ENCODE measurements at regions not wholly inside any gene's neighbourhood (a gene's known extent, or its start where the extent isn't known, plus 50 kb on each side); places are given as distances from the start of the nearest gene placed in this dataset.
"Not testable (repeated sequence)": the region's sequence is repeated elsewhere in the genome, so short reads cannot be mapped to it uniquely, and the experiment has no call there.

- Histone ChIP-seq H3K27ac (replicated peaks; ENCODE audit: low read length) (no peak overlapping the region), H2BK15ac (ENCODE audit: low read length) (no peak overlapping the region), H3K4me1 (ENCODE audit: control insufficient read depth in 2 of 2, insufficient read depth in 1 of 2, low read depth in 1 of 2, low read length in 2 of 2) (no peaks in the 10 kb centered on the region), H3K14ac (ENCODE audit: low read length) (no peak overlapping the region), H2AK5ac (ENCODE audit: low read depth, low read length) (no peak overlapping the region), H4K8ac (ENCODE audit: low read depth, low read length) (no peak overlapping the region), H3K79me1 (ENCODE audit: low read depth, low read length) (no peaks in the 10 kb centered on the region), H2AFZ (ENCODE audit: low read length) (no peak overlapping the region), H3K18ac (ENCODE audit: low read length) (no peak overlapping the region), H4K91ac (ENCODE audit: low read depth, low read length, poor library complexity) (no peak overlapping the region), H3K4ac (ENCODE audit: low read length) (no peak overlapping the region), H2BK5ac (ENCODE audit: low read length) (no peak overlapping the region), H3K23ac (ENCODE audit: low read depth, low read length, poor library complexity) (no peak overlapping the region), H2BK12ac (ENCODE audit: low read length) (no peak overlapping the region), H3K9me3 (replicated peaks in 1 of 2; ENCODE audit: control insufficient read depth in 2 of 2, insufficient read depth in 1 of 2, low read depth in 1 of 2, low read length in 2 of 2) (peaks cover 2 to 3% of the 10 kb centered on the region in 2 donors), H3K4me3 (ENCODE audit: low read length in 2 of 2) (no peak overlapping the region), H3K27me3 (ENCODE audit: control insufficient read depth in 3 of 3, insufficient read depth in 3 of 3, low read depth in 1 of 3, low read length in 3 of 3) (peaks cover 0 to 3% (median 0%) of the 10 kb centered on the region in 3 experiments), H3K4me2 (ENCODE audit: insufficient read depth, low read length, poor library complexity, severe bottlenecking) (no peak overlapping the region), H3K36me3 (replicated peaks in 1 of 2; ENCODE audit: control insufficient read depth in 2 of 2, insufficient read depth in 2 of 2, low read length in 2 of 2) (no peaks in the 10 kb centered on the region), H3K9ac (ENCODE audit: low read depth, low read length, poor library complexity) (no peak overlapping the region), H2BK120ac (ENCODE audit: low read depth, low read length) (no peak overlapping the region)
- WGBS, 2 donors (ENCODE audit: extremely low coverage in 2 of 2, insufficient read length in 2 of 2, insufficient replicate concordance in 1 of 2): no CpG with 5 or more reads among the region's 17 CpGs
- no peak for DNase-seq (ENCODE audit: low spot score)
These were observed 161.0 kb downstream of the TEX36 start for GRCh38 chr10:125521721-125522680.

GRCh38 chr10:125520968-125521367 is 162.0 kb downstream of the TEX36 start:
- no peak for DNase-seq (ENCODE audit: low spot score)
- no peak overlapping the region for H3K27ac ChIP-seq (replicated peaks; ENCODE audit: low read length)
- no peak overlapping the region for H3K4me2 ChIP-seq (ENCODE audit: insufficient read depth, low read length, poor library complexity, severe bottlenecking)
- H2BK5ac ChIP-seq (ENCODE audit: low read length): no peak overlapping the region
- peaks cover 2 to 3% of the 10 kb centered on the region in 2 donors for H3K9me3 ChIP-seq (replicated peaks in 1 of 2; ENCODE audit: control insufficient read depth in 2 of 2, insufficient read depth in 1 of 2, low read depth in 1 of 2, low read length in 2 of 2)
- no peaks in the 10 kb centered on the region for H3K79me1 ChIP-seq (ENCODE audit: low read depth, low read length)
- no CpG with 5 or more reads among the region's 3 CpGs for WGBS, 2 donors (ENCODE audit: extremely low coverage in 2 of 2, insufficient read length in 2 of 2, insufficient replicate concordance in 1 of 2)
- no peak overlapping the region for H2AK5ac ChIP-seq (ENCODE audit: low read depth, low read length)
- H4K8ac ChIP-seq (ENCODE audit: low read depth, low read length): no peak overlapping the region
- H3K18ac ChIP-seq (ENCODE audit: low read length): no peak overlapping the region
- H4K91ac ChIP-seq (ENCODE audit: low read depth, low read length, poor library complexity): no peak overlapping the region
- no peak overlapping the region for H3K4ac ChIP-seq (ENCODE audit: low read length)
- H3K14ac ChIP-seq (ENCODE audit: low read length): no peak overlapping the region
- H3K4me3 ChIP-seq (ENCODE audit: low read length in 2 of 2): no peak overlapping the region
- H3K23ac ChIP-seq (ENCODE audit: low read depth, low read length, poor library complexity): no peak overlapping the region
- H3K4me1 ChIP-seq (ENCODE audit: control insufficient read depth in 2 of 2, insufficient read depth in 1 of 2, low read depth in 1 of 2, low read length in 2 of 2): no peaks in the 10 kb centered on the region
- H2BK120ac ChIP-seq (ENCODE audit: low read depth, low read length): no peak overlapping the region
- H2BK12ac ChIP-seq (ENCODE audit: low read length): no peak overlapping the region
- no peak overlapping the region for H2AFZ ChIP-seq (ENCODE audit: low read length)
- peaks cover 0 to 3% (median 0%) of the 10 kb centered on the region in 3 experiments for H3K27me3 ChIP-seq (ENCODE audit: control insufficient read depth in 3 of 3, insufficient read depth in 3 of 3, low read depth in 1 of 3, low read length in 3 of 3)
- H3K36me3 ChIP-seq (replicated peaks in 1 of 2; ENCODE audit: control insufficient read depth in 2 of 2, insufficient read depth in 2 of 2, low read length in 2 of 2): no peaks in the 10 kb centered on the region
- H3K9ac ChIP-seq (ENCODE audit: low read depth, low read length, poor library complexity): no peak overlapping the region
- no peak overlapping the region for H2BK15ac ChIP-seq (ENCODE audit: low read length)

GRCh38 chr10:125518397-125518796 is 164.6 kb downstream of the TEX36 start:
- H3K4ac ChIP-seq (ENCODE audit: low read length); H2AFZ ChIP-seq (ENCODE audit: low read length); H4K8ac ChIP-seq (ENCODE audit: low read depth, low read length); H4K91ac ChIP-seq (ENCODE audit: low read depth, low read length, poor library complexity); H3K9me3 ChIP-seq (replicated peaks in 1 of 2; ENCODE audit: control insufficient read depth in 2 of 2, insufficient read depth in 1 of 2, low read depth in 1 of 2, low read length in 2 of 2); H2BK15ac ChIP-seq (ENCODE audit: low read length); DNase-seq (ENCODE audit: low spot score); H2BK12ac ChIP-seq (ENCODE audit: low read length); H3K36me3 ChIP-seq (replicated peaks in 1 of 2; ENCODE audit: control insufficient read depth in 2 of 2, insufficient read depth in 2 of 2, low read length in 2 of 2); H3K4me3 ChIP-seq (ENCODE audit: low read length in 2 of 2); H3K23ac ChIP-seq (ENCODE audit: low read depth, low read length, poor library complexity); H2BK5ac ChIP-seq (ENCODE audit: low read length); H3K27ac ChIP-seq (replicated peaks; ENCODE audit: low read length); H2AK5ac ChIP-seq (ENCODE audit: low read depth, low read length); H2BK120ac ChIP-seq (ENCODE audit: low read depth, low read length); H3K4me2 ChIP-seq (ENCODE audit: insufficient read depth, low read length, poor library complexity, severe bottlenecking); H3K14ac ChIP-seq (ENCODE audit: low read length); H3K27me3 ChIP-seq (ENCODE audit: control insufficient read depth in 3 of 3, insufficient read depth in 3 of 3, low read depth in 1 of 3, low read length in 3 of 3); H3K9ac ChIP-seq (ENCODE audit: low read depth, low read length, poor library complexity); H3K79me1 ChIP-seq (ENCODE audit: low read depth, low read length); H3K18ac ChIP-seq (ENCODE audit: low read length): not testable (repeated sequence)
- peaks cover 2 to 17% of the 10 kb centered on the region in 2 donors for H3K4me1 ChIP-seq (ENCODE audit: control insufficient read depth in 2 of 2, insufficient read depth in 1 of 2, low read depth in 1 of 2, low read length in 2 of 2)
- no CpG with 5 or more reads among the region's 27 CpGs for WGBS, 2 donors (ENCODE audit: extremely low coverage in 2 of 2, insufficient read length in 2 of 2, insufficient replicate concordance in 1 of 2)

- H3K27ac ChIP-seq (replicated peaks; ENCODE audit: low read length): no peak overlapping the region
- H3K79me1 ChIP-seq (ENCODE audit: low read depth, low read length): no peaks in the 10 kb centered on the region
- H3K23ac ChIP-seq (ENCODE audit: low read depth, low read length, poor library complexity): no peak overlapping the region
- H2AFZ ChIP-seq (ENCODE audit: low read length): peak overlapping the region; percentile 74
- H3K27me3 ChIP-seq (ENCODE audit: control insufficient read depth in 3 of 3, insufficient read depth in 3 of 3, low read depth in 1 of 3, low read length in 3 of 3): no peaks in the 10 kb centered on the region
- H3K4me2 ChIP-seq (ENCODE audit: insufficient read depth, low read length, poor library complexity, severe bottlenecking): no peak overlapping the region
- H3K36me3 ChIP-seq (replicated peaks in 1 of 2; ENCODE audit: control insufficient read depth in 2 of 2, insufficient read depth in 2 of 2, low read length in 2 of 2): no peaks in the 10 kb centered on the region
- H3K4me3 ChIP-seq (ENCODE audit: low read length in 2 of 2): no peak overlapping the region
- H3K18ac ChIP-seq (ENCODE audit: low read length): no peak overlapping the region
- no CpG with 5 or more reads among the region's 8 CpGs for WGBS, 2 donors (ENCODE audit: extremely low coverage in 2 of 2, insufficient read length in 2 of 2, insufficient replicate concordance in 1 of 2)
- no peak overlapping the region for H3K14ac ChIP-seq (ENCODE audit: low read length)
- H2BK5ac ChIP-seq (ENCODE audit: low read length): no peak overlapping the region
- H3K9ac ChIP-seq (ENCODE audit: low read depth, low read length, poor library complexity): no peak overlapping the region
- no peak overlapping the region for H2BK120ac ChIP-seq (ENCODE audit: low read depth, low read length)
- no peak overlapping the region for H2BK12ac ChIP-seq (ENCODE audit: low read length)
- no peak overlapping the region for H3K4ac ChIP-seq (ENCODE audit: low read length)
- peaks cover 2 to 17% of the 10 kb centered on the region in 2 donors for H3K4me1 ChIP-seq (ENCODE audit: control insufficient read depth in 2 of 2, insufficient read depth in 1 of 2, low read depth in 1 of 2, low read length in 2 of 2)
- no peak overlapping the region for H2AK5ac ChIP-seq (ENCODE audit: low read depth, low read length)
- H3K9me3 ChIP-seq (replicated peaks in 1 of 2; ENCODE audit: control insufficient read depth in 2 of 2, insufficient read depth in 1 of 2, low read depth in 1 of 2, low read length in 2 of 2): peaks cover 2 to 9% of the 10 kb centered on the region in 2 donors
- no peak for DNase-seq (ENCODE audit: low spot score)
- no peak overlapping the region for H4K8ac ChIP-seq (ENCODE audit: low read depth, low read length)
- no peak overlapping the region for H2BK15ac ChIP-seq (ENCODE audit: low read length)
- no peak overlapping the region for H4K91ac ChIP-seq (ENCODE audit: low read depth, low read length, poor library complexity)
These were observed 167.4 kb downstream of the TEX36 start for GRCh38 chr10:125515571-125515970.

Measured in neuronal stem cell (in vitro differentiated cells).